ENCODE measurements at regions not wholly inside any gene's neighbourhood (a gene's known extent, or its start where the extent isn't known, plus 50 kb on each side); places are given as distances from the start of the nearest gene placed in this dataset.

GRCh38 chr5:164360589-164360988, 855.2 kb downstream of the MAT2B start:
- no peak for FAIRE-seq
- H2AFZ ChIP-seq (ENCODE audit: control insufficient read depth, low read depth, low read length) = no peak overlapping the region
- ChIA-PET RAD21 (ENCODE audit: unreplicated experiment) (interaction anchor here (0.6 to 6.7 kb wide), 13 partner anchors 13 to 144 kb away, joined by 3 to 99 read pairs (median 4); no protein-coding TSS in a partner anchor), POLR2A (interaction anchor here (1.3 to 1.6 kb wide), 2 partner anchors 11 to 13 kb away, joined by 3 to 4 read pairs; no protein-coding TSS in a partner anchor), SMC1A (ENCODE audit: uncharacterized antibody, unreplicated experiment) (interaction anchor here (0.9 to 6.7 kb wide), 16 partner anchors 11 to 308 kb away, joined by 3 to 128 read pairs (median 6); no protein-coding TSS in a partner anchor), CTCF (interaction anchor here (1.0 to 1.9 kb wide), 6 partner anchors 10 to 143 kb away, joined by 3 to 6 read pairs (median 3); no protein-coding TSS in a partner anchor)
- DNase-seq (ENCODE audit: low read depth, low spot score) = no peak
- in situ Hi-C loops (cut with MboI) = no loop called here
- no peaks in the 10 kb centered on the region for H3K4me1 ChIP-seq (ENCODE audit: control insufficient read depth, insufficient read depth, low read length)
- intact Hi-C loops (cut with micrococcal nuclease; ENCODE audit: unreplicated experiment) = no loop called here
- TF ChIP-seq NFIC (IDR thresholded peaks at IDR 0.05; ENCODE audit: low read depth, low read length) = no peak
- peak; percentile 18; the same call in 1 of the 2 replicates for TF ChIP-seq IKZF1 (conservative IDR thresholded peaks at IDR 0.05)
- ATAC-seq = peak; percentile 41; the same call in 2 of the 3 replicates
- no peaks in the 10 kb centered on the region for H3K27me3 ChIP-seq (replicated peaks in 1 of 2; ENCODE audit: control insufficient read depth in 2 of 2, insufficient read depth in 2 of 2, low read length in 1 of 2)
- H4K20me1 ChIP-seq (ENCODE audit: control insufficient read depth, insufficient read depth) = no peaks in the 10 kb centered on the region
- no peak overlapping the region for H3K27ac ChIP-seq (ENCODE audit: control insufficient read depth, insufficient read depth)
- no TSS peak for BruUV-seq (replicated peaks)
- no peak overlapping the region for H3K9ac ChIP-seq (ENCODE audit: control insufficient read depth, insufficient read depth, low read length)
- H3K4me2 ChIP-seq (ENCODE audit: control insufficient read depth, insufficient read depth) = no peak overlapping the region
- 28% methylated on average over 4 of the region's 4 CpGs for WGBS (ENCODE audit: insufficient coverage, insufficient replicate concordance, low lambda C conversion rate, missing lambda C conversion rate)
- no peak overlapping the region for H3K4me3 ChIP-seq
- H3K9me3 ChIP-seq (replicated peaks; ENCODE audit: control insufficient read depth, insufficient read depth, low read length) = no peaks in the 10 kb centered on the region
- no peaks in the 10 kb centered on the region for H3K36me3 ChIP-seq (ENCODE audit: control insufficient read depth in 2 of 2, insufficient read depth in 2 of 2, low read length in 1 of 2)
- no peaks in the 10 kb centered on the region for H3K79me2 ChIP-seq (ENCODE audit: control insufficient read depth, insufficient read depth, low read length)

GRCh38 chr5:164361986-164362385, 856.6 kb downstream of the MAT2B start:
- Histone ChIP-seq H3K27ac (ENCODE audit: control insufficient read depth, insufficient read depth) (no peak overlapping the region), H3K4me3 (no peak overlapping the region), H3K27me3 (replicated peaks in 1 of 2; ENCODE audit: control insufficient read depth in 2 of 2, insufficient read depth in 2 of 2, low read length in 1 of 2) (no peaks in the 10 kb centered on the region), H3K9ac (ENCODE audit: control insufficient read depth, insufficient read depth, low read length) (no peak overlapping the region), H2AFZ (ENCODE audit: control insufficient read depth, low read depth, low read length) (no peak overlapping the region), H3K9me3 (replicated peaks; ENCODE audit: control insufficient read depth, insufficient read depth, low read length) (no peaks in the 10 kb centered on the region), H3K36me3 (ENCODE audit: control insufficient read depth in 2 of 2, insufficient read depth in 2 of 2, low read length in 1 of 2) (no peaks in the 10 kb centered on the region), H3K4me2 (ENCODE audit: control insufficient read depth, insufficient read depth) (no peak overlapping the region), H4K20me1 (ENCODE audit: control insufficient read depth, insufficient read depth) (no peaks in the 10 kb centered on the region), H3K4me1 (ENCODE audit: control insufficient read depth, insufficient read depth, low read length) (no peaks in the 10 kb centered on the region), H3K79me2 (ENCODE audit: control insufficient read depth, insufficient read depth, low read length) (no peaks in the 10 kb centered on the region)
- BruUV-seq (replicated peaks) = no TSS peak
- ChIA-PET RAD21 (ENCODE audit: unreplicated experiment) (interaction anchor here (1.1 to 6.7 kb wide), 8 partner anchors 11 to 94 kb away, joined by 3 to 99 read pairs (median 6); no protein-coding TSS in a partner anchor), SMC1A (ENCODE audit: uncharacterized antibody, unreplicated experiment) (interaction anchor here (0.5 to 6.7 kb wide), 13 partner anchors 9 to 208 kb away, joined by 3 to 128 read pairs (median 4); no protein-coding TSS in a partner anchor), POLR2A (interaction anchor here (1.1 to 1.6 kb wide), 3 partner anchors 11 to 14 kb away, joined by 3 to 8 read pairs (median 4); no protein-coding TSS in a partner anchor), CTCF (interaction anchor here (1.0 to 1.9 kb wide), 5 partner anchors 11 to 142 kb away, joined by 3 to 6 read pairs (median 4); no protein-coding TSS in a partner anchor)
- intact Hi-C loops (cut with micrococcal nuclease; ENCODE audit: unreplicated experiment) (no loop called here), in situ Hi-C loops (cut with MboI) (no loop called here)
- ATAC-seq = no peak
- 45% methylated on average over 5 of the region's 5 CpGs for WGBS (ENCODE audit: insufficient coverage, insufficient replicate concordance, low lambda C conversion rate, missing lambda C conversion rate)
- no peak for FAIRE-seq
- TF ChIP-seq PKNOX1 (IDR thresholded peaks at IDR 0.05) (no peak), TAF1 (IDR thresholded peaks at IDR 0.05; ENCODE audit: borderline replicate concordance, low read depth, low read length) (no peak), MLLT1 (IDR thresholded peaks at IDR 0.05) (no peak), ZNF622 (IDR thresholded peaks at IDR 0.05) (no peak), CTCF (IDR thresholded peaks at IDR 0.05 in 2 of 3, conservative IDR thresholded peaks at IDR 0.05 in 1 of 3; ENCODE audit: control insufficient read depth in 2 of 3, extremely low read depth in 1 of 3, insufficient read depth in 1 of 3, low read depth in 3 of 3, low read length in 3 of 3) (no peak), MYC (IDR thresholded peaks at IDR 0.05; ENCODE audit: insufficient read depth, insufficient read length, insufficient replicate concordance, low read length, severe bottlenecking) (no peak), ZNF274 (IDR thresholded peaks at IDR 0.05; ENCODE audit: insufficient read depth, insufficient read length) (no peak)
- no peak for DNase-seq (ENCODE audit: low read depth, low spot score)

All from GM12878 (cell line).